ENCODE measurements at regions not wholly inside any gene's neighbourhood (a gene's known extent, or its start where the extent isn't known, plus 50 kb on each side); places are given as distances from the start of the nearest gene placed in this dataset.

DNA sequence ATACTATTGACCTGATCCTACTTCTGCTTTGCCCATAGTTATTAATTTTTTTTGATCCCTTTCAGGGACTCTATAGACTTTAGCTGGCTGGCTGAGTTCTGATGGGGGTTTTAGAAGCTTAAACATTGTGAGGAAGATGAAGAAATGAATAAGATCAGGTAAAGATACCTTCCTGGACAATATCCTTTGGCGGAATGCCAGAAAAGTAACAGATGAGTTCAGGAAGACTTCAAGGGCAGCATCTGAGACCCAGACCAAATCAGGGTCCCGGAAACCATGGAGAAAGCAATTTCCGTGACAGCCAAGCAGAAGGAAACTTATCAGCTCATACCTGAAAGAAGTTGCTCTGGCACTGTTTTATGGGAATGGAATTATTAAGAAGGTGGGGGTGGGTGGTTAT, 100.4 kb downstream of the XCL2 start:
- DNase-seq (ENCODE audit: low read depth) = no peak
- TF ChIP-seq CTCF (IDR thresholded peaks at IDR 0.05; ENCODE audit: insufficient read depth, low read length, poor library complexity, severe bottlenecking) = no peak

GRCh38 chr1:168442931-168443330, 100.9 kb downstream of the XCL2 start:
- Histone ChIP-seq H3K4me3 (ENCODE audit: low read depth, low read length) (no peak overlapping the region), H3K27me3 (ENCODE audit: control insufficient read depth, insufficient read depth, low read length) (no peaks in the 10 kb centered on the region), H3K36me3 (ENCODE audit: control insufficient read depth, insufficient read depth, low read length) (no peaks in the 10 kb centered on the region)
- no peak for TF ChIP-seq CTCF (IDR thresholded peaks at IDR 0.05; ENCODE audit: insufficient read depth, low read length, poor library complexity, severe bottlenecking)
- no peak for DNase-seq (ENCODE audit: low read depth)

More for the DNA sequence above, 100.4 kb downstream of the XCL2 start:
- no peak overlapping the region for H3K4me3 ChIP-seq (ENCODE audit: low read depth, low read length)
- no peaks in the 10 kb centered on the region for H3K27me3 ChIP-seq (ENCODE audit: control insufficient read depth, insufficient read depth, low read length)
- no peaks in the 10 kb centered on the region for H3K36me3 ChIP-seq (ENCODE audit: control insufficient read depth, insufficient read depth, low read length)

DNA sequence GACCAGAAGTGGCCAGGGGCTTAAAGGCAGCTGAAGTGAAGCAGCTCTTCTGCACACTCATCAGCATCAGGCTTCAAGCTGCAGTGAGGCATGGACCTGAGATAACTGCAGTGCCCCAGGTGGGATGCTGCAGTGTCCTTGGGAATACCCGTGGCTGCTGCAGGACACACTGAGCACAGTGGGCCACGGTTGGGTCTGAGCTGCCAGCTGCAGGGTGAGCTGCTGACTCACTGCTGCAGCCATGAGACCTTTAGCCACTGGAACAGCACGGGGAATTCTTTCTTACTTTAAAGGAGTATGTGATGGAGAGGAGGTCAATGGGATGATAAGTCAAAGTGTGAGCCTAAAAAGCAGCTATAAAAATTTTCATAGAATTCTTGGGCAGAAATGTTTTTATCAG, 102.1 kb downstream of the XCL2 start:
- Histone ChIP-seq H3K4me3 (ENCODE audit: low read depth, low read length) (no peak overlapping the region), H3K27me3 (ENCODE audit: control insufficient read depth, insufficient read depth, low read length) (no peaks in the 10 kb centered on the region), H3K36me3 (ENCODE audit: control insufficient read depth, insufficient read depth, low read length) (no peaks in the 10 kb centered on the region)
- no peak for TF ChIP-seq CTCF (IDR thresholded peaks at IDR 0.05; ENCODE audit: insufficient read depth, low read length, poor library complexity, severe bottlenecking)
- no peak for DNase-seq (ENCODE audit: low read depth)

DNA sequence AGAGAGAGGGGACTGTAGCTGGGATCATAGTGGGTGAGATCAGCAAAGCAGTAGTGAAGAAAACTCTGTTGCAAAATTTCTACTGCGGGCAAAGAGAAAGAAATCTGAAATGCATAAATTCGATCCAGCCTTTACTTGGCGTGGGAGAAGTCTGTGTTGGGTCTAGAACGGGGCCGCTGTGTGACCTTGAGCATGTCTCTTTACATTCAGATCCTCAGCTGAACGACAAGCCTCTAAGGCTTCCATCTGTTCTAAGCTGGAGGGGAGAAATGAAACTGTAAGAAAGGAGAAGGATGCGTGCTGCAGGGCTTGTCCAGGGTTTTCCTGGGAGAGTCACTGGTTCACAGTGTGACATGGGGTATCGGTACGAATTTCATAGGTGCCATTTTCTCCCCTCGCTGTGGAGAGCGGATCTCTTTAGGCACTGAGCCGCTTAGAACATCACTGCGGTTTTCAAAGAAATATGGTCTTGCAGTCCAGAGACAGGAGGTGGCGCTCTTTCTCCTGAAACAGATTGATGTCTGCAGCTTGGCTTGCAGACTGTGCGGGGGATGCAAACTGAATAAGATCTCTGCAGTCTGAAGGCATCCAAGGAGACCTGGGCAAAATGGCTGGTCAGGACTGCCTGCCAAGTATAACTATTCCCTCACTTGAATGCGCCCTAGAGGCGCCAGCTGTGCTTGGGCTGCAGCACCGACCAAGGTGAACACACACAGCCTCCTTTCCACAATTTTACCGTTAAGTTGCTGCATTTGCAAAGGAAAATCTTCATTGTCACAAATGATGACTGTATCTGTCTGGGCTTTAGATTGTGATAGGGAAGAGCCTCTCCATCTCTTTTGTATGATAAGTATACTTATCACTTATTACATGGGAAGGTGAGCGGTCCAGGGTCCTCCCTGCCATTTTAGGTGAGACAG, 104.1 kb downstream of the XCL2 start:
- DNase-seq (ENCODE audit: low read depth) = peak; percentile 58
- H3K27me3 ChIP-seq (ENCODE audit: control insufficient read depth, insufficient read depth, low read length) = no peaks in the 10 kb centered on the region
- H3K4me3 ChIP-seq (ENCODE audit: low read depth, low read length) = no peak overlapping the region
- H3K36me3 ChIP-seq (ENCODE audit: control insufficient read depth, insufficient read depth, low read length) = no peaks in the 10 kb centered on the region
- TF ChIP-seq CTCF (IDR thresholded peaks at IDR 0.05; ENCODE audit: insufficient read depth, low read length, poor library complexity, severe bottlenecking) = peak; percentile 75

GRCh38 chr1:168438626-168439025, 105.2 kb downstream of the XCL2 start:
- Histone ChIP-seq H3K36me3 (ENCODE audit: control insufficient read depth, insufficient read depth, low read length) (no peaks in the 10 kb centered on the region), H3K4me3 (ENCODE audit: low read depth, low read length) (no peak overlapping the region), H3K27me3 (ENCODE audit: control insufficient read depth, insufficient read depth, low read length) (no peaks in the 10 kb centered on the region)
- TF ChIP-seq CTCF (IDR thresholded peaks at IDR 0.05; ENCODE audit: insufficient read depth, low read length, poor library complexity, severe bottlenecking) = no peak
- no peak for DNase-seq (ENCODE audit: low read depth)

DNA sequence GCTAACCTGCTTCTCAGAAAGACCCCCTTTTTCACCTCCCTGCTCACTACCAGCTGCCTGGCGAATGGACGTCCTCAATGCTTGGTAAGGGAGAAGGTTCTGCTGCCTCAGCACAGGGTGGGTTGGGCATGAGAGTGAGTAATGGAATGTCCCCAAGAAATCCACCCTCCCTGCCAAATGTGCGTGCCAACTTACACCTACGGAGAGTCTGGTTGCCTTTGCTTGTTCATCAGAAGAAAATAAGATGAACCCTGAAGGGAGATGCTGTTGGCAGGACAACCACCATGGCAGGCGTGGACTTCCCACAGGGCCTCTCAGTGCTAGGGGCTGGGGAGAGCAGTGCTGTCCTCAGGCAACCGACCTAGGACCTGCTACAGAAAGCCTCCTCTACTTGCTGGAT, 106.0 kb downstream of the XCL2 start:
- TF ChIP-seq CTCF (IDR thresholded peaks at IDR 0.05; ENCODE audit: insufficient read depth, low read length, poor library complexity, severe bottlenecking) = no peak
- Histone ChIP-seq H3K36me3 (ENCODE audit: control insufficient read depth, insufficient read depth, low read length) (no peaks in the 10 kb centered on the region), H3K4me3 (ENCODE audit: low read depth, low read length) (no peak overlapping the region), H3K27me3 (ENCODE audit: control insufficient read depth, insufficient read depth, low read length) (no peaks in the 10 kb centered on the region)
- DNase-seq (ENCODE audit: low read depth) = no peak
